ENCODE measurements at regions not wholly inside any gene's neighbourhood (a gene's known extent, or its start where the extent isn't known, plus 50 kb on each side); places are given as distances from the start of the nearest gene placed in this dataset.

GRCh38 chr5:40395251-40395650, 284.5 kb upstream of the PTGER4 start:
- TF ChIP-seq CTCF (IDR thresholded peaks at IDR 0.05) (no peak), POLR2A (IDR thresholded peaks at IDR 0.05) (no peak)

Data from uterus (tissue), 2 donors.